Right lobe of liver (tissue), 6 donors: ENCODE measurements at regions not wholly inside any gene's neighbourhood (a gene's known extent, or its start where the extent isn't known, plus 50 kb on each side); places are given as distances from the start of the nearest gene placed in this dataset.

ENCODE experiments used
- ATAC-seq, 4 donors: fragments of 200-7000 bp; cut with Tn5 transposase; one replicate each; pipeline ENCODE4 v1.9.1; 2020; ENCODE audit warnings: mild to moderate bottlenecking in 4 of 4, moderate library complexity in 4 of 4
- DNase-seq, 3 donors: peaks; one replicate each; pipeline ENCODE4 v3.0.0-alpha.2; 2020
- H3K27ac ChIP-seq, 3 donors: fragments of 200-600 bp; one replicate each; pipeline ENCODE4 v1.8.0; 2022
- H3K27me3 ChIP-seq, 2 donors: fragments of 200-600 bp; one replicate each; pipeline ENCODE4 v1.8.0; 2022
- H3K36me3 ChIP-seq, 4 donors: fragments of 200-600 bp; sonication (generic) in 1 of 4; one replicate each; pipeline versions ENCODE4 v1.5.1 to v1.8.0; 2017 to 2022; ENCODE audit warnings: control low read depth in 1 of 4
- H3K4me1 ChIP-seq, 4 donors: fragments of 200-600 bp; sonication (generic) in 1 of 4; one replicate each; pipeline versions ENCODE4 v1.5.1 to v1.8.0; 2017 to 2022; ENCODE audit warnings: control low read depth in 1 of 4
- H3K4me3 ChIP-seq, 3 donors: fragments of 200-600 bp; one replicate each; pipeline ENCODE4 v1.8.0; 2022
- H3K9me3 ChIP-seq, 4 donors: fragments of 200-600 bp; sonication (generic) in 1 of 4; one replicate each; pipeline versions ENCODE4 v1.5.1 to v1.8.0; 2017 to 2022; ENCODE audit warnings: control low read depth in 1 of 4
- POLR2A ChIP-seq: fragments of 450-650 bp; IDR thresholded peaks from one replicate; pipeline ENCODE4 v1.6.1; 2017; ENCODE audit warnings: antibody characterized with exemption, mild to moderate bottlenecking
- WGBS: methylation state at CpG from one replicate; pipeline ENCODE4 v1.1.6; 2018; ENCODE audit warnings: low coverage, low lambda C conversion rate; ENCODE audit not compliant: insufficient coverage; ENCODE audit errors: missing lambda C conversion rate; 5-methylcytosine and 5-hydroxymethylcytosine counted together
- intact Hi-C, 2 donors: fragments of 100-400 bp; cut with DNase I; formaldehyde crosslinking; loops; one replicate each; pipeline versions ENCODE4 v1.11.2 to v1.14.1; 2022
- small RNA-seq, 2 experiments: library from RNA; depleted of rRNA; stranded (forward); fragments of <200 nt; gene quantifications; one replicate each; pipeline ENCODE3, GENCODE V24; 2016
- TF ChIP-seq, protein P1 (sequence below), 4 donors: fragments of 200-600 bp in 3 of 4; fragments of 450-650 bp in 1 of 4; IDR thresholded peaks; one replicate each; pipeline versions ENCODE4 v1.5.1 to v1.8.0; 2016 to 2022; ENCODE audit warnings: antibody characterized with exemption in 4 of 4, mild to moderate bottlenecking in 2 of 4
- donor health status: DM: no; HTN: yes; CAD: no.
- donor health status: DM: no; HTN: no; CAD: no.
- donor health status: DM: no; HTN: no; CAD: no.
- donor health status: DM: no; HTN: yes; CAD: no.
- donor health status: DM: no; HTN: yes; CAD: no.

DNA sequence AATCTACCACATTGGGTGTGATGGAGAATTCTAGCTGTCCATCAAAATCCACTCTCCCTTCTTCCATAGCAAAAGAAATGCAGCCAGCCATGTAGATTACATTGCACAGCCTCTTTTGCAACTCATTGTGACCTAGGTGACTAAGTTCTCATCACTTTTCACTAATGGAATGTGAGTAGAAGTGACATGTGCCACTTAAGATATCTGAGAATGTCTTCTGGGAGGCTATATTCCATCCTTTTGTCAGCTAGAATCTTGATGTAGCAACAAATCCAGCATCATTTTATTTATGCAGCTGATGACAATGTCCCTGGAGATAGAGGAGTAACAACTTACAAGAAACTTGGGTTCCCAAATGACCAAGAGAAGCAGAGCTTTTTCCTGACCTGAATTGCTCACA, 61.5 kb upstream of the API5 start:
- Histone ChIP-seq H3K27me3 (no peaks in the 10 kb centered on the region), H3K9me3 (no peaks in the 10 kb centered on the region), H3K4me3 (no peak overlapping the region), H3K27ac (no peak overlapping the region), H3K36me3 (no peaks in the 10 kb centered on the region), H3K4me1 (no peaks in the 10 kb centered on the region)
- DNase-seq (no peak), ATAC-seq (no peak)
- no peak for TF ChIP-seq POLR2A
- TF ChIP-seq, protein P1, sequence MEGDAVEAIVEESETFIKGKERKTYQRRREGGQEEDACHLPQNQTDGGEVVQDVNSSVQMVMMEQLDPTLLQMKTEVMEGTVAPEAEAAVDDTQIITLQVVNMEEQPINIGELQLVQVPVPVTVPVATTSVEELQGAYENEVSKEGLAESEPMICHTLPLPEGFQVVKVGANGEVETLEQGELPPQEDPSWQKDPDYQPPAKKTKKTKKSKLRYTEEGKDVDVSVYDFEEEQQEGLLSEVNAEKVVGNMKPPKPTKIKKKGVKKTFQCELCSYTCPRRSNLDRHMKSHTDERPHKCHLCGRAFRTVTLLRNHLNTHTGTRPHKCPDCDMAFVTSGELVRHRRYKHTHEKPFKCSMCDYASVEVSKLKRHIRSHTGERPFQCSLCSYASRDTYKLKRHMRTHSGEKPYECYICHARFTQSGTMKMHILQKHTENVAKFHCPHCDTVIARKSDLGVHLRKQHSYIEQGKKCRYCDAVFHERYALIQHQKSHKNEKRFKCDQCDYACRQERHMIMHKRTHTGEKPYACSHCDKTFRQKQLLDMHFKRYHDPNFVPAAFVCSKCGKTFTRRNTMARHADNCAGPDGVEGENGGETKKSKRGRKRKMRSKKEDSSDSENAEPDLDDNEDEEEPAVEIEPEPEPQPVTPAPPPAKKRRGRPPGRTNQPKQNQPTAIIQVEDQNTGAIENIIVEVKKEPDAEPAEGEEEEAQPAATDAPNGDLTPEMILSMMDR (IDR thresholded peaks at IDR 0.05): no peak
- intact Hi-C loops: no loop called here

DNA sequence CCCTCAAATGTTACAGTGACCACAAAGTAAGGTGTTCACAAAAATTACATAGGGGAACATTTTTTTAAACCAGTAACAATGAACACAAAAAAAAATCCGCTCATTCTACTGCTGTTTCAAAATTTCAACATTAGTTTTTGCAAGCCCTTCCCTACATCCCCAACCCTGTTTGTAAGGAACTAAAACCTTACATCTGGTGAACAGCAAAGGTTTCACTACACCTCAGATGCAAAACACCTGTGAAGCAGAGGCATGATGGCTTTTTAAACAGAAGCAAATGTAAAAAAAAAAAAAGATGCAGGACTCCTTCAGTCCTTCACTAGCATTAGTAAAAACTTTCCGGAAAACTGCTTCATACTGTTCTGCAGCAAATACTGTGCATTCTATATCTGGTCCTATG, 50.0 kb upstream of the API5 start:
- Histone ChIP-seq H3K27ac (no peak overlapping the region), H3K9me3 (no peaks in the 10 kb centered on the region), H3K4me1 (no peaks in the 10 kb centered on the region), H3K36me3 (no peaks in the 10 kb centered on the region), H3K27me3 (no peaks in the 10 kb centered on the region), H3K4me3 (no peak overlapping the region)
- intact Hi-C loops: no loop called here
- no peak for DNase-seq
- ATAC-seq: no peak
- 56% methylated on average over 2 of the region's 2 CpGs for WGBS
- TF ChIP-seq POLR2A: no peak
- TF ChIP-seq, protein P1 (IDR thresholded peaks at IDR 0.05): no peak

Small RNAs in the stretch of these regions (small RNA-seq; reads per million reads assigned to genes)
- gene AC021006.3 (0 reads per million in 2 experiments), gene AC109810.1 (0 reads per million in 2 experiments)
